ENCODE measurements at regions not wholly inside any gene's neighbourhood (a gene's known extent, or its start where the extent isn't known, plus 50 kb on each side); places are given as distances from the start of the nearest gene placed in this dataset.

GRCh38 chr2:18122544-18123210 is 244.2 kb downstream of the KCNS3 start:
- Mint-ChIP-seq H3K4me1 (no peaks in the 10 kb centered on the region), H3K27me3 (peaks cover 19% of the 10 kb centered on the region), H3K4me3 (no peak overlapping the region), H3K27ac (no peak overlapping the region), H3K36me3 (ENCODE audit: low read depth) (no peaks in the 10 kb centered on the region)
- ATAC-seq (no peak), DNase-seq (no peak)
- no peaks in the 10 kb centered on the region for H3K9me3 ChIP-seq (ENCODE audit: control insufficient read depth, low read length, poor library complexity, severe bottlenecking)

DNA sequence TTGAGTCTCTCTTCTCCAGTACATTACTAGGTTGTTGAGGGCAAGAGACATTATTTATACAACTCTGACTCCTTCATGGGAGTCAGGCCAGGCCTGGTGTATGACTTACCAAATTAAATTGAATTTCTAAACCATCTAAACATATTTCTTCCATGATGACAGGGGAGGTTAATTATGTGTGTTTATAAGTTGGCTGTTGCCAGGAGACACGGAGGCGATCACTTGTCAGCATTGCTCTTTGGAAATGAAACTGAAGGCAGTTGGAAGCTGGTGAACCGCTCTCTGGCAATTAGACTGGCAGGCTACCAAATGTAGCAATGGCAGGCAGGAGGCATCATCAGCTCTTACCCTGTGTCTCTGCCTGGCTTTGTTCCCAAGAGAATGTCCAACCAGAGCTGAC is 241.4 kb downstream of the KCNS3 start:
- no peaks in the 10 kb centered on the region for H3K4me1 Mint-ChIP-seq
- no peaks in the 10 kb centered on the region for H3K9me3 ChIP-seq (ENCODE audit: control insufficient read depth, low read length, poor library complexity, severe bottlenecking)
- peaks cover 14% of the 10 kb centered on the region for H3K27me3 Mint-ChIP-seq
- DNase-seq (no peak), ATAC-seq (no peak)
- H3K27ac Mint-ChIP-seq = no peak overlapping the region
- H3K4me3 Mint-ChIP-seq = no peak overlapping the region
- no peaks in the 10 kb centered on the region for H3K36me3 Mint-ChIP-seq (ENCODE audit: low read depth)

GRCh38 chr2:18118703-18119102 is 240.2 kb downstream of the KCNS3 start:
- Mint-ChIP-seq H3K36me3 (ENCODE audit: low read depth) (no peaks in the 10 kb centered on the region), H3K4me3 (no peak overlapping the region), H3K27me3 (peaks cover 14% of the 10 kb centered on the region), H3K4me1 (no peaks in the 10 kb centered on the region), H3K27ac (no peak overlapping the region)
- DNase-seq = no peak
- H3K9me3 ChIP-seq (ENCODE audit: control insufficient read depth, low read length, poor library complexity, severe bottlenecking) = no peaks in the 10 kb centered on the region
- ATAC-seq = no peak

- Mint-ChIP-seq H3K27me3 (peaks cover 14% of the 10 kb centered on the region), H3K36me3 (ENCODE audit: low read depth) (no peaks in the 10 kb centered on the region), H3K27ac (no peak overlapping the region), H3K4me1 (no peaks in the 10 kb centered on the region), H3K4me3 (no peak overlapping the region)
- H3K9me3 ChIP-seq (ENCODE audit: control insufficient read depth, low read length, poor library complexity, severe bottlenecking) = no peaks in the 10 kb centered on the region
- ATAC-seq = no peak
- DNase-seq = no peak
These were observed 239.1 kb downstream of the KCNS3 start for GRCh38 chr2:18117592-18117991.

GRCh38 chr2:18110222-18110621 is 231.8 kb downstream of the KCNS3 start:
- Mint-ChIP-seq H3K36me3 (ENCODE audit: low read depth) (no peaks in the 10 kb centered on the region), H3K27ac (no peak overlapping the region), H3K27me3 (no peaks in the 10 kb centered on the region), H3K4me1 (no peaks in the 10 kb centered on the region), H3K4me3 (no peak overlapping the region)
- ATAC-seq (no peak), DNase-seq (no peak)
- H3K9me3 ChIP-seq (ENCODE audit: control insufficient read depth, low read length, poor library complexity, severe bottlenecking) = no peaks in the 10 kb centered on the region

DNA sequence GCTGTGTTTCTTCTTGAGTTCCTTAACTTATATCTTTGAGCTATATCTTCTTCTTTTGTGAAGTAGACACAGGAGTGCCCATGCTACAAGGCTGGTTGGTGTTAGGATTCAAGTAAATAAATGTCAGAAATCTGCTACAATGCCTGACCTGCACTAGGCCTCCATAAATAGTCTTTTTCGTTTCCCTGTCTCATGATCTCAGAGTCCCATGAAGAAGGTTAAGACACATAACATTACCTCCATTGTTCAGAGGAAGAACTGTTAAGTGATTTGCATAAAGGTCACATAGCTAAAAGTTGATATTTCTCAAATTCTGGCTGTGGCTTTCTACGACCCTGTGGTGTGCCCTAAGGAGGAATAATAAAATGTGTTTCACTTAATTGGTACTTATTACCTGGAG is 228.4 kb downstream of the KCNS3 start:
- ATAC-seq (no peak), DNase-seq (no peak)
- Mint-ChIP-seq H3K4me3 (no peak overlapping the region), H3K27me3 (no peaks in the 10 kb centered on the region), H3K4me1 (no peaks in the 10 kb centered on the region), H3K36me3 (ENCODE audit: low read depth) (no peaks in the 10 kb centered on the region), H3K27ac (no peak overlapping the region)
- H3K9me3 ChIP-seq (ENCODE audit: control insufficient read depth, low read length, poor library complexity, severe bottlenecking) = no peaks in the 10 kb centered on the region

GRCh38 chr2:18105929-18106328 is 227.5 kb downstream of the KCNS3 start:
- no peaks in the 10 kb centered on the region for H3K9me3 ChIP-seq (ENCODE audit: control insufficient read depth, low read length, poor library complexity, severe bottlenecking)
- DNase-seq (no peak), ATAC-seq (no peak)
- H3K4me3 Mint-ChIP-seq = no peak overlapping the region
- H3K27me3 Mint-ChIP-seq = no peaks in the 10 kb centered on the region
- no peaks in the 10 kb centered on the region for H3K36me3 Mint-ChIP-seq (ENCODE audit: low read depth)
- H3K4me1 Mint-ChIP-seq = no peaks in the 10 kb centered on the region
- H3K27ac Mint-ChIP-seq = no peak overlapping the region

DNA sequence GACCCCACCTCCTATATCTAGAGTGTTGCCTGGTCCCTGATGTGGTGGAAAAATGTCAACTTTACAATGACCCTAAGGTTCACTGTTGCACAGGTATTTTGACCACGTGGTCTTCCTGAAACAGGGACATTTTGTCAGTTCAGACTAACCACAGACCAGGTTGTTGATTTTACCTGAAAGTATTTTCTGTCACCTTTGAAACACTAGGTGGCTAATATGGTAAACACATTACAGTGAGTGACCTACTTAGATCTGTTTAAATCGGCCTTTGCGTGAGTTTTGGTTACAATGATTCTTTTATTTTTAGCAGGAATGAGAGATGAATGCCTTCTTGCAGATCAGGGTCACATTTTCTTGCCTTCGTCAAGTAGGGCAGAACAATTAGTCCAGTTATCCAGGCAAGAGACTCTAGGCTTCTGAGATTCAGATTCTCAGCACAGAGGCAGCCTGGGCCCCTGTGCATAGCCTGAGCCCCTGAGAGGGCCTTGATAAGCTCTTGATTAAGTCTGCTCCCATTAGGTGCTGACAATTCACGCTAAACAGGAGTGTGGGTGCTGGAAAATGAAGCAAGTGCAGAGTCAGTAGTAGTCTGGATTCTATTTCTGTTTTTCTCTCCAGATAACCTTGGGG is 226.2 kb downstream of the KCNS3 start:
- no peaks in the 10 kb centered on the region for H3K9me3 ChIP-seq (ENCODE audit: control insufficient read depth, low read length, poor library complexity, severe bottlenecking)
- Mint-ChIP-seq H3K36me3 (ENCODE audit: low read depth) (no peaks in the 10 kb centered on the region), H3K27ac (no peak overlapping the region), H3K27me3 (no peaks in the 10 kb centered on the region), H3K4me3 (no peak overlapping the region), H3K4me1 (no peaks in the 10 kb centered on the region)
- DNase-seq (no peak), ATAC-seq (no peak)

DNA sequence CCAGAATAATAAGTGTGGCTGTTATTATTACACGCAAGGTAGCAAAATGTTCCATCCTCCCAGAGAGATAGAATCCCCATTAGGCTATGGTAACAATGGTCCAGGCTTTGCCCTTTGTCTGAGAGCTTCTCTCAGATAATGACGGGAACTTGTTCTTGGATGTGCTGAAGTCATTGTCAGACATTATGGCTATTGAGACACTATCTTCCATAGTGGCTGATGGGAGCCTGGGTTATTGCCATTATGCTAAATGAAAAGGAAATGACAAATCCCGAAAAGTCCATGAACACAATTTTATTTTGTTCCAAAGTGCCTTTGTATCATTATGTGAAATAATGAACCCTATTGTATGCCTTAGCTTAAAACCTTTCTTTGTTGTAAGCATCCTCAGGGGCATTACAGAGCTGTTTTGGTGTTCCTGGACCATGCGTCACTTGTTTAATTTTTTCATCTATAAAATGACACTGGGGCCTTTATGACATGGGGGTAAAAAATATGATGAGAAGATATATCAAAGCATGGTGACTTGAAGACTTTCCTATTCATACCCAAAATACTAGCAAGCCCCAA is 218.5 kb downstream of the KCNS3 start:
- H3K4me1 Mint-ChIP-seq = no peaks in the 10 kb centered on the region
- no peaks in the 10 kb centered on the region for H3K36me3 Mint-ChIP-seq (ENCODE audit: low read depth)
- DNase-seq (no peak), ATAC-seq (no peak)
- H3K9me3 ChIP-seq (ENCODE audit: control insufficient read depth, low read length, poor library complexity, severe bottlenecking) = no peaks in the 10 kb centered on the region
- H3K27ac Mint-ChIP-seq = no peak overlapping the region
- no peak overlapping the region for H3K4me3 Mint-ChIP-seq
- H3K27me3 Mint-ChIP-seq = no peaks in the 10 kb centered on the region

- no peak for DNase-seq
- H3K4me3 Mint-ChIP-seq = no peak overlapping the region
- no peaks in the 10 kb centered on the region for H3K9me3 ChIP-seq (ENCODE audit: control insufficient read depth, low read length, poor library complexity, severe bottlenecking)
- H3K36me3 Mint-ChIP-seq (ENCODE audit: low read depth) = no peaks in the 10 kb centered on the region
- H3K27me3 Mint-ChIP-seq = no peaks in the 10 kb centered on the region
- H3K4me1 Mint-ChIP-seq = no peaks in the 10 kb centered on the region
- H3K27ac Mint-ChIP-seq = no peak overlapping the region
- ATAC-seq = no peak
These were observed 215.8 kb downstream of the KCNS3 start for GRCh38 chr2:18094277-18094676.

GRCh38 chr2:18093196-18093595 is 214.7 kb downstream of the KCNS3 start:
- no peaks in the 10 kb centered on the region for H3K9me3 ChIP-seq (ENCODE audit: control insufficient read depth, low read length, poor library complexity, severe bottlenecking)
- no peaks in the 10 kb centered on the region for H3K4me1 Mint-ChIP-seq
- ATAC-seq = no peak
- H3K27ac Mint-ChIP-seq = no peak overlapping the region
- H3K27me3 Mint-ChIP-seq = no peaks in the 10 kb centered on the region
- H3K36me3 Mint-ChIP-seq (ENCODE audit: low read depth) = no peaks in the 10 kb centered on the region
- no peak overlapping the region for H3K4me3 Mint-ChIP-seq
- no peak for DNase-seq

GRCh38 chr2:18092760-18093159 is 214.3 kb downstream of the KCNS3 start:
- H3K9me3 ChIP-seq (ENCODE audit: control insufficient read depth, low read length, poor library complexity, severe bottlenecking) = no peaks in the 10 kb centered on the region
- no peaks in the 10 kb centered on the region for H3K4me1 Mint-ChIP-seq
- H3K27ac Mint-ChIP-seq = no peak overlapping the region
- DNase-seq (no peak), ATAC-seq (no peak)
- no peaks in the 10 kb centered on the region for H3K27me3 Mint-ChIP-seq
- no peak overlapping the region for H3K4me3 Mint-ChIP-seq
- no peaks in the 10 kb centered on the region for H3K36me3 Mint-ChIP-seq (ENCODE audit: low read depth)

- Mint-ChIP-seq H3K4me3 (no peak overlapping the region), H3K27ac (no peak overlapping the region), H3K4me1 (no peaks in the 10 kb centered on the region), H3K27me3 (no peaks in the 10 kb centered on the region), H3K36me3 (ENCODE audit: low read depth) (no peaks in the 10 kb centered on the region)
- ATAC-seq = no peak
- H3K9me3 ChIP-seq (ENCODE audit: control insufficient read depth, low read length, poor library complexity, severe bottlenecking) = no peaks in the 10 kb centered on the region
- DNase-seq = no peak
These were observed 207.1 kb downstream of the KCNS3 start for GRCh38 chr2:18085593-18085992.

GRCh38 chr2:18084376-18084775 is 205.9 kb downstream of the KCNS3 start:
- Mint-ChIP-seq H3K27ac (no peak overlapping the region), H3K27me3 (no peaks in the 10 kb centered on the region), H3K4me3 (no peak overlapping the region), H3K36me3 (ENCODE audit: low read depth) (no peaks in the 10 kb centered on the region), H3K4me1 (no peaks in the 10 kb centered on the region)
- ATAC-seq (no peak), DNase-seq (no peak)
- no peaks in the 10 kb centered on the region for H3K9me3 ChIP-seq (ENCODE audit: control insufficient read depth, low read length, poor library complexity, severe bottlenecking)

Measured in T-helper 17 cell (primary cell).